Common myeloid progenitor, CD34-positive (primary cell): ENCODE measurements at regions not wholly inside any gene's neighbourhood (a gene's known extent, or its start where the extent isn't known, plus 50 kb on each side); places are given as distances from the start of the nearest gene placed in this dataset.

Experiments used
- CTCF ChIA-PET: fragments of 350-600 bp; sonication (Branson Sonifier 250); formaldehyde crosslinking; loops from one replicate; lab custom pipeline; 2021; ENCODE audit warnings: antibody characterized with exemption; lab: Charles Lee
- POLR2A ChIA-PET: fragments of 350-600 bp; sonication (Branson Sonifier 250); formaldehyde crosslinking; loops from one replicate; lab custom pipeline; 2021; ENCODE audit warnings: antibody characterized with exemption; lab: Charles Lee
- DNase-seq, 3 donors: peaks; one replicate each; pipeline versions ENCODE4 v3.0.0 to v3.0.0-alpha.2; 2013
- H3K27ac ChIP-seq, 2 experiments: 1 replicate in 1 of 2; 2 replicates in 1 of 2; pipeline ENCODE4 v1.7.0; 2013; ENCODE audit warnings: inconsistent platforms in 2 of 2, low read length in 2 of 2, mild to moderate bottlenecking in 2 of 2, low read depth in 1 of 2, moderate library complexity in 1 of 2; ENCODE audit not compliant: severe bottlenecking in 2 of 2, insufficient read depth in 1 of 2, poor library complexity in 1 of 2
- H3K27me3 ChIP-seq, 5 experiments: replicated peaks in 2 of 5; 1 replicate in 3 of 5; 2 replicates in 2 of 5; pipeline versions ENCODE4 v1.6.1 to v1.7.0; 2013; ENCODE audit warnings: low read length in 4 of 5, mild to moderate bottlenecking in 2 of 5, moderate library complexity in 2 of 5, inconsistent platforms in 1 of 5; ENCODE audit not compliant: insufficient read depth in 5 of 5, control insufficient read depth in 4 of 5
- H3K36me3 ChIP-seq, 4 experiments: 1 replicate in 2 of 4; 2 replicates in 2 of 4; pipeline versions ENCODE4 v1.6.1 to v1.7.0; 2013; ENCODE audit warnings: low read length in 3 of 4, control low read depth in 1 of 4, mild to moderate bottlenecking in 1 of 4; ENCODE audit not compliant: control insufficient read depth in 4 of 4, insufficient read depth in 4 of 4
- H3K4me1 ChIP-seq, 4 experiments: 1 replicate in 3 of 4; 2 replicates in 1 of 4; pipeline versions ENCODE4 v1.6.1 to v1.7.1; 2013; ENCODE audit warnings: low read length in 3 of 4, mild to moderate bottlenecking in 3 of 4, control low read depth in 1 of 4, inconsistent platforms in 1 of 4, moderate library complexity in 1 of 4; ENCODE audit not compliant: control insufficient read depth in 4 of 4, insufficient read depth in 4 of 4; ENCODE audit errors: control extremely low read depth in 1 of 4
- H3K4me3 ChIP-seq, 7 experiments: 1 replicate in 4 of 7; 2 replicates in 3 of 7; pipeline versions ENCODE4 v1.5.1 to v1.7.0; 2013; ENCODE audit warnings: mild to moderate bottlenecking in 7 of 7, low read length in 6 of 7, moderate library complexity in 6 of 7, inconsistent platforms in 2 of 7, low read depth in 2 of 7, control low read depth in 1 of 7; ENCODE audit not compliant: insufficient read depth in 4 of 7, control insufficient read depth in 1 of 7; ENCODE audit errors: extremely low read depth in 1 of 7
- H3K9me3 ChIP-seq, 5 experiments: 1 replicate in 4 of 5; 2 replicates in 1 of 5; pipeline versions ENCODE4 v1.6.1 to v1.7.1; 2013; ENCODE audit warnings: low read length in 4 of 5, mild to moderate bottlenecking in 2 of 5, inconsistent platforms in 1 of 5, low read depth in 1 of 5, moderate library complexity in 1 of 5; ENCODE audit not compliant: control insufficient read depth in 4 of 5, insufficient read depth in 2 of 5; ENCODE audit errors: control extremely low read depth in 1 of 5
- WGBS: methylation state at CpG from one replicate; pipeline ENCODE4 v1.1.5; 2013; ENCODE audit not compliant: insufficient coverage; 5-methylcytosine and 5-hydroxymethylcytosine counted together

DNA sequence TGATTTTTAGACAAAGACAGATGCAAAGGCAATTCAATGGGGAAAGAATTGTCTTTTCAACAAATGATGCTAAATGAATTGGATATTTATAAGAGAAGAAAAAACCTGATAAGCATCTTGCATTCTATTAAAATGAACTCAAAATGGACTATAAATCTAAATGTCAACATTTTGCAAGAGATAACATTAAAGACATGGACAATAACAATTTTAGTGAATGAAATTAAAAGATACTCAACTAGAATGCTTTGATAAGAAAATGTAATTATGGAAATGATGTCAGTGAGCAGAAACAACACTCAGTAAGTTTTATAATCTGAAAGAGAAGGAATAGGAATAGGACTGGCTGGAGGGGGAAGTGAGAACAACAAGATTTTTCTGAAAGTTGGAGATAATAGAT lies 421.7 kb downstream of the C6orf118 start:
- H3K4me3 ChIP-seq, result no peak overlapping the region
- CTCF ChIA-PET, result no interaction called here
- H3K36me3 ChIP-seq, result no peaks in the 10 kb centered on the region
- DNase-seq, result no peak
- POLR2A ChIA-PET, result no interaction called here
- no peaks in the 10 kb centered on the region for H3K27me3 ChIP-seq
- H3K4me1 ChIP-seq, result no peaks in the 10 kb centered on the region
- H3K27ac ChIP-seq, result no peak overlapping the region
- no peaks in the 10 kb centered on the region for H3K9me3 ChIP-seq

DNA sequence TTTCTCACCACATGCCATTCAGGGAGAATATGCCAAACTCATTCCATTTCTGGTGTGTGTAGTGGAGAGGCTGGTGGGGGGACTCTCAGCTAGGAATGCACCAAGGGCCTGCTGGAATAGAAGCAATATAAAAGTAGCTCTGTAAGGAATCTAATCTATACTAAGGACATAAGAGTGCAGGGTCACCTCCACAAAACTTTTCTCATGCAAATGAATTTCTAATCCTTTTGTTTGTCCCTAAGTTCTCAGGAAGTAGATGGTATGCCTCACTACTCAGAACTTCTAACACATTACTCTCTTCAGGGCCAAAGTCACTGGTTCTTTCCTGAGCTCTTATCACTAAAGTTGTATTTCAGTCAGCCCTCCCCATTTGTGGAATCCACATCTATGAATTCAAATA lies 427.2 kb downstream of the C6orf118 start:
- H3K27ac ChIP-seq, result no peak overlapping the region
- ChIA-PET CTCF (no interaction called here), POLR2A (no interaction called here)
- DNase-seq, result no peak
- no peaks in the 10 kb centered on the region for H3K27me3 ChIP-seq
- no peaks in the 10 kb centered on the region for H3K36me3 ChIP-seq
- no peak overlapping the region for H3K4me3 ChIP-seq
- no peaks in the 10 kb centered on the region for H3K4me1 ChIP-seq
- H3K9me3 ChIP-seq, result no peaks in the 10 kb centered on the region

DNA sequence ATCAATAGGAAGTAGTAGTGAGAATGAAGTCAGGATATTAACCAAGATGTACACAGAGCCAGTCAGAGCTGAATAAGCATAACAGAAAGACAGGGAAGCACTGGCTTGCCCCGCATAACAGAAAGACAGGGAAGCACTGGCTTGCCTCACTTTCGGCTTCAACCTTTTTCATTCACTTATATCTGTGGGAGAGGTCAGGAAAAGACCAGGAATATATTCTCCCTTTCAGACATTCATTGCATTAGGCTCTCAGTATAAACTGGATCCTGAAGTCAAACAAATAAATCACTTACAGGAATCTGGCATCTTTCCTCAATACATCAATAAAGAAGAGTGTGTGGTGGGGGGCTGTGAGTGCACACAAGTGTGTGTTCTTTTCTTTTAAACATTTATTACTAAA lies 437.6 kb downstream of the C6orf118 start:
- WGBS, result 100% methylated on average over 1 of the region's 2 CpGs
- Histone ChIP-seq H3K9me3 (no peaks in the 10 kb centered on the region), H3K4me3 (no peak overlapping the region), H3K4me1 (no peaks in the 10 kb centered on the region), H3K27me3 (no peaks in the 10 kb centered on the region), H3K27ac (no peak overlapping the region), H3K36me3 (no peaks in the 10 kb centered on the region)
- ChIA-PET POLR2A (no interaction called here), CTCF (no interaction called here)
- DNase-seq, result no peak

DNA sequence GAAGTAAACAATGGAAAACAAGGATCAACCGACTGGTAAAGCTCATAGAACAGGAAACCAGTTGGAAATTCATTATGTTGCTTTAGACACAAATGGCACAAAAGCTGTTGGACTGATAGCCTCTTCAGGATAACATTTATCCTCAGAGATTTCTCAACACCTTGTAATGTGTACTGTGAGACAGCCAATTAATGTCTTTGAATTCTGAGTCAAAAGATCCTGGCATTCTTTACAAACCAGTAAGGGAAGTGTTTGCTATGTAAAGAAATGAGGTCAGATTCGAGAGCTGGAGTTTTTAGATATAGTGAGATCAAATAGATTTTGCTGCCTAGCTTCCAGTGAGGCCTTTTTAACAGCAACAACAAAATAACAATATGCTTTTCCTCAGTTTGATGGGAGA lies 439.2 kb downstream of the C6orf118 start:
- POLR2A ChIA-PET, result no interaction called here
- Histone ChIP-seq H3K27ac (no peak overlapping the region), H3K27me3 (no peaks in the 10 kb centered on the region), H3K4me1 (no peaks in the 10 kb centered on the region), H3K9me3 (no peaks in the 10 kb centered on the region), H3K4me3 (no peak overlapping the region), H3K36me3 (no peaks in the 10 kb centered on the region)
- 36% methylated on average over 1 of the region's 2 CpGs for WGBS
- no peak for DNase-seq
- CTCF ChIA-PET, result no interaction called here

DNA sequence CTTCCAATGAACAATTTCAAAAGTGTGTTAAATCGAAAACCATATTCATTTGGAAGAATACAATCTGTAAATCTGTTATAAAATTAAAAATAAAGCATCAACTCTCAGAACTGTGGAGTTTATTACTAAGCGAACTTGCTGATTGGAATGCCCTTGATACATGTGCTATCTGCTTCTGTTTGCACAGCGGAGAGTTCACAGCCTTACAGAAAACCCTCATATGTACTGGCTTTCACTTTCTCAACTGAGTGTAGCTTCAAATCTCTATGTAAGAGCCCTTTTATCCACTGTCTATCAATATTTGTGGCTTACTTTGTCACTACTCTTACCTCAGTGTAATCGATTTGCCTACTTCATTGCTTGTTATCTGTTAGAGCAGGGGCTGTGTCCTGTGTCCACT lies 447.4 kb downstream of the C6orf118 start:
- 100% methylated on average over 1 of the region's 4 CpGs for WGBS
- H3K27ac ChIP-seq, result no peak overlapping the region
- H3K36me3 ChIP-seq, result no peaks in the 10 kb centered on the region
- no peak for DNase-seq
- no peaks in the 10 kb centered on the region for H3K9me3 ChIP-seq
- H3K4me1 ChIP-seq, result no peaks in the 10 kb centered on the region
- ChIA-PET POLR2A (no interaction called here), CTCF (no interaction called here)
- no peak overlapping the region for H3K4me3 ChIP-seq
- no peaks in the 10 kb centered on the region for H3K27me3 ChIP-seq

DNA sequence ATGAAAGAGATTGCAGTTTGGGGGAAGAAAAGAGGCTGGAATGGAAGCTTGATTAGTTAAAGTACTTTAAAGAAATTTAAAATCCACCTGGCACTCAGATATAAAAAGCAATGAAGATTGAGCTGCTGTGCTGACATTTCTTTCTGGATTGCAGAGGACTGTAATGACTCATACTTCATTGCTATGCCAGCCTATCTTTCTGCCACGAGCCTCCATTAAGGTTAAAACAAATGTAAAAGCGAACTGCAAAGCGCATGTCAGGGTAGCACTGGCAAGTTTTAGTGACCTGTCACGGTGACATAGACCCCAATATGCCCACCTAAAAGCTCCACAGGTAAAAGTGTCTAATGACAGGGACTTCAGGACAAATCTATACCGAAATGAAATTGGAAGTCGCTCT lies 449.6 kb downstream of the C6orf118 start:
- no peak for DNase-seq
- CTCF ChIA-PET, result no interaction called here
- Histone ChIP-seq H3K4me3 (no peak overlapping the region), H3K4me1 (no peaks in the 10 kb centered on the region), H3K27me3 (no peaks in the 10 kb centered on the region), H3K9me3 (no peaks in the 10 kb centered on the region), H3K27ac (no peak overlapping the region), H3K36me3 (no peaks in the 10 kb centered on the region)
- WGBS, result 95% methylated on average over 6 of the region's 6 CpGs
- POLR2A ChIA-PET, result no interaction called here

DNA sequence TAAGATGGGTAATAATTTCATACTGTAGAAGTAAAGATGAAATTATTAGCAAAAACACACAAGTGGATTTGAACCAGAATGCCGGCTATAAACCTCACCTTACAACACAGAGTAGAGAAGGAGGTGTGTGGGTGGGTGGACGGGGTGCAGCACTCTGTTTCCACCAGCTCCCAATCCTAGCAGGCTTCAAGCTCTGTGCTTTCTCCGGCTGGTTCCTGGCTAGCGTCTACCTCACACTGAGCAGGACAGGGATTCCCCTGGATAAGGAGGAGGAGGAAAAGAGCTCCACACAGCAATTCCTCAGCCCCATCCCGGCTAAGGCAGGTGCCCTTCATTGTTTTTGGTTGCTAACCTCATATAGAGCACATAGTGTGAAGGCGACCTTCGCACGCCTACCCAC lies 453.3 kb downstream of the C6orf118 start:
- Histone ChIP-seq H3K9me3 (no peaks in the 10 kb centered on the region), H3K4me1 (no peaks in the 10 kb centered on the region), H3K4me3 (no peak overlapping the region), H3K27ac (no peak overlapping the region), H3K27me3 (no peaks in the 10 kb centered on the region), H3K36me3 (no peaks in the 10 kb centered on the region)
- ChIA-PET POLR2A (no interaction called here), CTCF (no interaction called here)
- no peak for DNase-seq
- WGBS, result 67% methylated on average over 1 of the region's 8 CpGs

DNA sequence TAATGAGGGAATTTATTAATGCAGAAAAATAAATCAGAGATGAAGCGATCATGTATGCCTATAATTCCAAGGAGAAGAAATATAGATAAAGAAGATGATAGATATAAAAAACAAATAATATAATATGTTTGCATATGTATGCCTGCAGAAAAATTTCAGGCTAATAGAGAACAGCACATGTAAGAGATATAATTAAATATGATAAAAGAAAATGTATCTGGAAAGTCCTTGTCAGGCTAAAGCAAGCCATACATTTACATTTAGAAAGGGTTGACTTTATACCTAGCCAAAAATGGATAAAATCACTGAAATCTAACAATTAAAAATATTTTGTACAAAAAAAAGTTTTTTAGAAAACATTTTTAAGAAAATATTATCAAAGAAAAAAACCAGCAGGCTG lies 454.1 kb downstream of the C6orf118 start:
- CTCF ChIA-PET, result no interaction called here
- H3K36me3 ChIP-seq, result no peaks in the 10 kb centered on the region
- H3K27me3 ChIP-seq, result no peaks in the 10 kb centered on the region
- H3K9me3 ChIP-seq, result no peaks in the 10 kb centered on the region
- H3K4me3 ChIP-seq, result no peak overlapping the region
- no peak for DNase-seq
- no CpG with 5 or more reads among the region's 1 CpG for WGBS
- no peaks in the 10 kb centered on the region for H3K4me1 ChIP-seq
- POLR2A ChIA-PET, result no interaction called here
- no peak overlapping the region for H3K27ac ChIP-seq
